ENCODE measurements at regions not wholly inside any gene's neighbourhood (a gene's known extent, or its start where the extent isn't known, plus 50 kb on each side); places are given as distances from the start of the nearest gene placed in this dataset. TPM values are rescaled to one million over a fixed set of nuclear protein-coding genes. Genes with fewer than 3 reads are reported as not detected.
"Not testable (repeated sequence)": the region's sequence is repeated elsewhere in the genome, so short reads cannot be mapped to it uniquely, and the experiment has no call there.

DNA sequence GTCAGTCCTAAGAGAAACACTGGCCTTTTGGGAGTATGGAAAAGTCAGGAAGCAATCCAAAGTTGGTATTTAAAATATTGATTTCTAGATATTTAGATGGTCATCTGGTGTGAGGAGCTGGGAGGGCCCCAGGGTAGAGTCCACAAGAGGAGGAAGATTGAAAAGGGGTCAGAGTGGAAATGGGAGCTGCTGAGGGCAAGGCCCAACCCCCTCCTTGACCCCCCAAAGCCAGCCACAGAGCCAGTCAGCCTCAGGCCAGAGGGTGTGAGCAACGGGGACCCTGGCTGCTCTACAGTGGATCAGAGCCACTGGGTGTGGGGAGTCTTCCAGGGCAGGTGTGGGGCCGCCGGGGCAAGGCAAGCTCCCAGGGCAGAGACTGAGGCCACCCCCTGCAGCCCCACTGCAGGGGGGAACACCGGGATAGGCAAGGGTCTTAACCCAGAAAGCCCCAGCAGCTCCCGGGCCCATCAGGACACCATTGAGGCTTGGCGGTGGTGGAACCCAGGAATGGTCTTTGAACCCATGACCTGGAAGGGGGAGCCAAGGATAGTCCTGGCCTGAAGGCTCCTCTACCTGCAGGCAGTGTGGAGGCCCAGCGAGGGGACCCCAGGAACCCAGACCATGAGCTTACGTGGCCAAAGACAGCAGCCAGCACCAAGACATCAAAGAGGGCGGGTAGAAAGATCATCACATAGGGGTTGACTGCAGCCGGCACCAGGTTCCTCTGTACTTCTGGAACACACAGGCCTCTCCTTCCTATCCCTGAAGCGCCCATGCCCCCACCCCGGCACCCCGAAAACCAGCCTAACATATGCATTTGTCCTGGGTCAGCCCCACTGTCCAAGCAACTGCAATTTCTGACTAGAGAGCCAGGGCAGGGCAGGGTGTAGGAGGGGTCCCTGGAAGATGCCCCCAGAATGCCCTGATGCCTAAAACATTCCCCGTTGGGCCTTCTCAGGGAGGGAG lies 51.3 kb upstream of the CSPG4 start:
- DNase-seq (ENCODE audit: low read depth), result not testable (repeated sequence)

DNA sequence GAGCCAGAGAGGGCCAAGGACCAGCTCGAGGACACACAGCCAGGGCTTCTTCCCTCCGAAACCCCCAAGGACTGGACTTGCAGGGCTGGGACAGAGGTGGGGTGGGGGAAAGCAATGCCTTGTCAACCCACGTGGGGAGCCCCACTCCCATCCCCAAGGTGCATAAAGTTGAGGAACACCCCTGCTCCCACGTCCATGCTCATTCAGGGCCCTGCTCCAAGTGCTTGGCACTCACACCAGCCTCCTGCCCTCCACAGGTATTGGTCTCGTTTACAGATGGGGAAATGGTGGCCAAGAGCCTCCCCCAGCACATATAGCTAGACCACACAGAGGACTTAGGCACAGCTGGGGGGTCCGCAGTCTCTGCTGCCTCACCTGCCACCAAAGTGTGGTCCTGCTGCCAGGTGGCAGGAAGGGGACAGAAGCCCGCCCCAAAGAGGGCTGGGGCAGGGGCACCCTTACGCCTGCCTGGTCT lies 50.5 kb upstream of the CSPG4 start:
- DNase-seq (ENCODE audit: low read depth), result no peak

Small RNA genes lying in the stretch of these regions (small RNA-seq; reads per million reads assigned to genes)
- not detected for gene RN7SL319P

Measured in HT1080 (cell line).